ENCODE measurements at regions not wholly inside any gene's neighbourhood (a gene's known extent, or its start where the extent isn't known, plus 50 kb on each side); places are given as distances from the start of the nearest gene placed in this dataset.

DNA sequence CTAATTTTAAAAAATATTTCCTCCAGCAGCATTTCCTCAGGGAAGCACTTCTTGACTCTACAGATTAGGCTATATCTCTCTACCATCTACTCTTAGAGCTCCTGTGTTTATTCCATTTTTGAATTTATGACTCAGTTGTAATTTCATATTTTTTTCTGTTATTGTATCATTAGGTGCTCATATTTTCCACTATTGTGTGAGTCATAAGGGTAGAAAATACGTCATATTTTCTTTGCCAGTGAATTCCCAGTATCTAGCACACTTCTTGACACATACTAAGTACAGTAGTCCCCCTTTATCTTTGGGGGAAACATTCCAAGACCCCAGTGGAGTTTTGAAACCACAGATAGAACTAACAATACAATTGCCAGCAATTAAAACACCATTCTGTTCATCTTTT lies 431.2 kb downstream of the GASK1B start:
- H3K23ac ChIP-seq (ENCODE audit: low read length): no peak overlapping the region
- WGBS (ENCODE audit: extremely low coverage, insufficient coverage, insufficient read length): no CpG with 5 or more reads among the region's 1 CpG
- H2BK120ac ChIP-seq (ENCODE audit: insufficient read depth, low read length, poor library complexity): no peak overlapping the region
- H4K91ac ChIP-seq (ENCODE audit: low read depth, low read length): no peak overlapping the region
- no peak overlapping the region for H2BK5ac ChIP-seq (ENCODE audit: low read depth, low read length, poor library complexity)
- H4K12ac ChIP-seq (ENCODE audit: low read depth, low read length): no peak overlapping the region
- no peaks in the 10 kb centered on the region for H3K27me3 ChIP-seq (ENCODE audit: insufficient read depth, low read length)
- no peak overlapping the region for H3K27ac ChIP-seq (ENCODE audit: low read depth, low read length)
- no peak overlapping the region for H3K4ac ChIP-seq (ENCODE audit: low read depth, low read length)
- H3K9ac ChIP-seq (ENCODE audit: low read length): no peak overlapping the region
- H3K14ac ChIP-seq (ENCODE audit: low read length): no peak overlapping the region
- no peak overlapping the region for H3K4me2 ChIP-seq (ENCODE audit: low read length)
- no peaks in the 10 kb centered on the region for H3K36me3 ChIP-seq (ENCODE audit: control insufficient read depth in 1 of 2, insufficient read depth in 2 of 2, low read length in 2 of 2)
- no peak for DNase-seq
- no peak overlapping the region for H2AFZ ChIP-seq (ENCODE audit: insufficient read depth, low read length, poor library complexity)
- no peak overlapping the region for H3K4me3 ChIP-seq (ENCODE audit: low read depth, low read length)
- H4K8ac ChIP-seq (ENCODE audit: low read depth, low read length): no peak overlapping the region
- no peak overlapping the region for H2AK5ac ChIP-seq (ENCODE audit: low read length)
- H3K79me1 ChIP-seq (ENCODE audit: low read length): no peaks in the 10 kb centered on the region
- no peaks in the 10 kb centered on the region for H3K79me2 ChIP-seq (ENCODE audit: control insufficient read depth, insufficient read depth, low read length, poor library complexity)
- H3K9me3 ChIP-seq (ENCODE audit: insufficient read depth, low read depth, low read length): no peaks in the 10 kb centered on the region
- H3K18ac ChIP-seq (ENCODE audit: low read length): no peak overlapping the region
- no peak overlapping the region for H2BK12ac ChIP-seq (ENCODE audit: low read length)
- no peaks in the 10 kb centered on the region for H3K4me1 ChIP-seq (ENCODE audit: control insufficient read depth in 1 of 2, insufficient read depth in 2 of 2, low read length in 2 of 2)

DNA sequence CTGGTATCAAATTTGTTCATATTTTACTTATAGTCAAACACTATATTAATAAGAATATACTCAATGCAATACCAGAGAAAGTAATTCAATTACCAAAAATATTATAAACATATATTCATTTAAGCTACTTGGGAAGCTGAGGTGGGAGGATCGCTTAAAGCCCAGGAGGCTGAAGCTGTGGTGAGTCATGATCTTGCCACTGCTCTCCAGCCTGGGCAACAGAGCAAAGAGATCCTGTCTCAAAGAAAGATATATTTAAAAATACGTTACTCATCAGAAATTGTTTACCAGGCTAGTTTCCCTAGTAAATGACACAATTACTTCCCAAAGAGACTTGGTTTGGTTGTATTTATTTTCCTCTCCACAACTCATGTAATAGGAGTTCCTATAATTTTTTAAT lies 433.6 kb downstream of the GASK1B start:
- no peak overlapping the region for H2AFZ ChIP-seq (ENCODE audit: insufficient read depth, low read length, poor library complexity)
- H3K4me2 ChIP-seq (ENCODE audit: low read length): no peak overlapping the region
- no peak overlapping the region for H3K4ac ChIP-seq (ENCODE audit: low read depth, low read length)
- H3K36me3 ChIP-seq (ENCODE audit: control insufficient read depth in 1 of 2, insufficient read depth in 2 of 2, low read length in 2 of 2): no peaks in the 10 kb centered on the region
- DNase-seq: no peak
- H4K8ac ChIP-seq (ENCODE audit: low read depth, low read length): no peak overlapping the region
- H3K4me3 ChIP-seq (ENCODE audit: low read depth, low read length): no peak overlapping the region
- H2BK5ac ChIP-seq (ENCODE audit: low read depth, low read length, poor library complexity): no peak overlapping the region
- no peaks in the 10 kb centered on the region for H3K79me1 ChIP-seq (ENCODE audit: low read length)
- H3K14ac ChIP-seq (ENCODE audit: low read length): no peak overlapping the region
- H4K91ac ChIP-seq (ENCODE audit: low read depth, low read length): no peak overlapping the region
- H3K27ac ChIP-seq (ENCODE audit: low read depth, low read length): no peak overlapping the region
- no peak overlapping the region for H2AK5ac ChIP-seq (ENCODE audit: low read length)
- no peaks in the 10 kb centered on the region for H3K4me1 ChIP-seq (ENCODE audit: control insufficient read depth in 1 of 2, insufficient read depth in 2 of 2, low read length in 2 of 2)
- no peaks in the 10 kb centered on the region for H3K27me3 ChIP-seq (ENCODE audit: insufficient read depth, low read length)
- H3K9me3 ChIP-seq (ENCODE audit: insufficient read depth, low read depth, low read length): no peaks in the 10 kb centered on the region
- no peak overlapping the region for H3K18ac ChIP-seq (ENCODE audit: low read length)
- no peak overlapping the region for H4K12ac ChIP-seq (ENCODE audit: low read depth, low read length)
- no peak overlapping the region for H2BK12ac ChIP-seq (ENCODE audit: low read length)
- H3K9ac ChIP-seq (ENCODE audit: low read length): no peak overlapping the region
- WGBS (ENCODE audit: extremely low coverage, insufficient coverage, insufficient read length): no CpG with 5 or more reads among the region's 2 CpGs
- H3K23ac ChIP-seq (ENCODE audit: low read length): no peak overlapping the region
- H2BK120ac ChIP-seq (ENCODE audit: insufficient read depth, low read length, poor library complexity): no peak overlapping the region
- H3K79me2 ChIP-seq (ENCODE audit: control insufficient read depth, insufficient read depth, low read length, poor library complexity): no peaks in the 10 kb centered on the region

DNA sequence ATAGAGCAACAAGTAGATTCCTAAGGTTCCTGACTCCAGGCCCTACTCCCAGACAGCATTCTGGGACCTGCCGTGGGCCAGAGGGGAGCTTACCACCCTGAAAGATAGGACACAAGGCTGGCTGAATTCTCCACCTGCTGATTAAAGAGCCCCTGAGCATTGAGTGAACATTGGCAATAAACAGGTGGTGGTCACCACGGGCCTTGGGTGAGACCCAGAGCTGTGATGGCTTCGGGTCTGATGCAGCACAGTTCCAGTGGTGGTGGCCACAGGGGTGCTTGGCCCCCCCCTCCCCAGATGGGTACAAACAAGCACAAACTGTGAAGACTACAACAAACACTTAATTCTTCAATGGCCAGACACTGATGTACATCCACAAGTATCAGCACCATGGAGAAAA lies 444.6 kb downstream of the GASK1B start:
- Histone ChIP-seq H3K18ac (ENCODE audit: low read length) (no peak overlapping the region), H3K9me3 (ENCODE audit: insufficient read depth, low read depth, low read length) (peaks cover 4% of the 10 kb centered on the region), H3K4ac (ENCODE audit: low read depth, low read length) (no peak overlapping the region), H2BK120ac (ENCODE audit: insufficient read depth, low read length, poor library complexity) (no peak overlapping the region), H2BK5ac (ENCODE audit: low read depth, low read length, poor library complexity) (no peak overlapping the region), H2AK5ac (ENCODE audit: low read length) (no peak overlapping the region), H3K4me2 (ENCODE audit: low read length) (no peak overlapping the region), H4K12ac (ENCODE audit: low read depth, low read length) (no peak overlapping the region), H3K27me3 (ENCODE audit: insufficient read depth, low read length) (no peaks in the 10 kb centered on the region), H4K8ac (ENCODE audit: low read depth, low read length) (no peak overlapping the region), H3K79me1 (ENCODE audit: low read length) (no peaks in the 10 kb centered on the region), H3K4me1 (ENCODE audit: control insufficient read depth in 1 of 2, insufficient read depth in 2 of 2, low read length in 2 of 2) (no peaks in the 10 kb centered on the region), H3K9ac (ENCODE audit: low read length) (no peak overlapping the region), H4K91ac (ENCODE audit: low read depth, low read length) (no peak overlapping the region), H3K79me2 (ENCODE audit: control insufficient read depth, insufficient read depth, low read length, poor library complexity) (no peaks in the 10 kb centered on the region), H3K14ac (ENCODE audit: low read length) (no peak overlapping the region), H3K27ac (ENCODE audit: low read depth, low read length) (no peak overlapping the region), H2AFZ (ENCODE audit: insufficient read depth, low read length, poor library complexity) (no peak overlapping the region), H2BK12ac (ENCODE audit: low read length) (no peak overlapping the region), H3K23ac (ENCODE audit: low read length) (no peak overlapping the region), H3K36me3 (ENCODE audit: control insufficient read depth in 1 of 2, insufficient read depth in 2 of 2, low read length in 2 of 2) (no peaks in the 10 kb centered on the region), H3K4me3 (ENCODE audit: low read depth, low read length) (no peak overlapping the region)
- DNase-seq: no peak
- WGBS (ENCODE audit: extremely low coverage, insufficient coverage, insufficient read length): no CpG with 5 or more reads among the region's 3 CpGs

DNA sequence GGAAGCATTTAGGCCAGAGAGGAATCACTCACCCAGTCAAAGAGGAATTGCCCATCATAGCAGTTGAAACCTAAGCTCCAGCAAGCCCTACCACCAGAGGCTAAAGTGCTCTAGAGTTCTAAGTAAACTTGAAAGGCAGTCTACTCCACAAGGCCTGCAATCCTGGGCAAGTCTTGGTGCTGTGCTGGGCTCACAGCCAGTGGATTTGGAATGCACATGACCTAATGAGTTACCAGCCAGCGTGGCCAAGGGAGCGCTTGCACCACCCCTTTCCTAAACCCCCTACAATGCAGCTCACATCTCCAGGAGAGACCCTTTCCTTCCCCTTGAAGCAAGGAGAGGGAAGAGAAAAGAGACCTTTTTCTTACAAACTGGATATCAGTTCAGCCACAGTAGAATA lies 445.7 kb downstream of the GASK1B start:
- WGBS (ENCODE audit: extremely low coverage, insufficient coverage, insufficient read length): no CpG with 5 or more reads among the region's 2 CpGs
- Histone ChIP-seq H4K12ac (ENCODE audit: low read depth, low read length) (no peak overlapping the region), H2AK5ac (ENCODE audit: low read length) (no peak overlapping the region), H2BK12ac (ENCODE audit: low read length) (no peak overlapping the region), H3K27ac (ENCODE audit: low read depth, low read length) (no peak overlapping the region), H2BK120ac (ENCODE audit: insufficient read depth, low read length, poor library complexity) (no peak overlapping the region), H3K18ac (ENCODE audit: low read length) (no peak overlapping the region), H3K9ac (ENCODE audit: low read length) (no peak overlapping the region), H3K14ac (ENCODE audit: low read length) (no peak overlapping the region), H3K9me3 (ENCODE audit: insufficient read depth, low read depth, low read length) (peaks cover 4% of the 10 kb centered on the region), H3K4me1 (ENCODE audit: control insufficient read depth in 1 of 2, insufficient read depth in 2 of 2, low read length in 2 of 2) (no peaks in the 10 kb centered on the region), H3K4me2 (ENCODE audit: low read length) (no peak overlapping the region), H3K79me2 (ENCODE audit: control insufficient read depth, insufficient read depth, low read length, poor library complexity) (no peaks in the 10 kb centered on the region), H4K8ac (ENCODE audit: low read depth, low read length) (no peak overlapping the region), H3K23ac (ENCODE audit: low read length) (no peak overlapping the region), H3K4me3 (ENCODE audit: low read depth, low read length) (no peak overlapping the region), H3K79me1 (ENCODE audit: low read length) (no peaks in the 10 kb centered on the region), H2AFZ (ENCODE audit: insufficient read depth, low read length, poor library complexity) (no peak overlapping the region), H2BK5ac (ENCODE audit: low read depth, low read length, poor library complexity) (no peak overlapping the region), H4K91ac (ENCODE audit: low read depth, low read length) (no peak overlapping the region), H3K36me3 (ENCODE audit: control insufficient read depth in 1 of 2, insufficient read depth in 2 of 2, low read length in 2 of 2) (no peaks in the 10 kb centered on the region), H3K4ac (ENCODE audit: low read depth, low read length) (no peak overlapping the region), H3K27me3 (ENCODE audit: insufficient read depth, low read length) (no peaks in the 10 kb centered on the region)
- no peak for DNase-seq

DNA sequence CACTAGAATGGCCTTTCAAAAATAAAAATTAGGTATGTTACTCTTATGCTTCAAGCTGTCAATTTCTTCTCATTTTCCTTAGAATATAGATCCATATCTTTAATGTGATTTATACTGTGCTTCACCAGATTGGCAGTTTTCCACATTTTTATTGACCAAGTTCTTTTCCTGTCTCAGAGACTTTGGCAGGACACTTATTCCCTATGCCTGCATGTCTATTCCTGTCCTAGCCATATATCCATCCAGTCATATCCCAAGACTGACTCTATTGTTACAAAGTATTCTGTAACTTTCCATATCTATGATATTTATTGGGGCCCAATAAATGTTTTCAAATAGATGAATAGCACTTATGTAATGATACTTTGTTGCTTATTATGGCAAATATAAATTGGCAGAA lies 450.7 kb downstream of the GASK1B start:
- H3K27ac ChIP-seq (ENCODE audit: low read depth, low read length): no peak overlapping the region
- H3K4me3 ChIP-seq (ENCODE audit: low read depth, low read length): no peak overlapping the region
- H2BK5ac ChIP-seq (ENCODE audit: low read depth, low read length, poor library complexity): no peak overlapping the region
- H3K4me2 ChIP-seq (ENCODE audit: low read length): no peak overlapping the region
- no peak overlapping the region for H2AK5ac ChIP-seq (ENCODE audit: low read length)
- H4K91ac ChIP-seq (ENCODE audit: low read depth, low read length): no peak overlapping the region
- no peak overlapping the region for H4K12ac ChIP-seq (ENCODE audit: low read depth, low read length)
- H3K9me3 ChIP-seq (ENCODE audit: insufficient read depth, low read depth, low read length): peaks cover 4% of the 10 kb centered on the region
- H3K4ac ChIP-seq (ENCODE audit: low read depth, low read length): no peak overlapping the region
- no peaks in the 10 kb centered on the region for H3K79me2 ChIP-seq (ENCODE audit: control insufficient read depth, insufficient read depth, low read length, poor library complexity)
- H3K36me3 ChIP-seq (ENCODE audit: control insufficient read depth in 1 of 2, insufficient read depth in 2 of 2, low read length in 2 of 2): no peaks in the 10 kb centered on the region
- no peak overlapping the region for H3K9ac ChIP-seq (ENCODE audit: low read length)
- no peak overlapping the region for H4K8ac ChIP-seq (ENCODE audit: low read depth, low read length)
- no peak for DNase-seq
- no peaks in the 10 kb centered on the region for H3K79me1 ChIP-seq (ENCODE audit: low read length)
- H3K27me3 ChIP-seq (ENCODE audit: insufficient read depth, low read length): no peaks in the 10 kb centered on the region
- H3K18ac ChIP-seq (ENCODE audit: low read length): no peak overlapping the region
- no peak overlapping the region for H2AFZ ChIP-seq (ENCODE audit: insufficient read depth, low read length, poor library complexity)
- no peak overlapping the region for H3K14ac ChIP-seq (ENCODE audit: low read length)
- no peaks in the 10 kb centered on the region for H3K4me1 ChIP-seq (ENCODE audit: control insufficient read depth in 1 of 2, insufficient read depth in 2 of 2, low read length in 2 of 2)
- H3K23ac ChIP-seq (ENCODE audit: low read length): no peak overlapping the region
- H2BK12ac ChIP-seq (ENCODE audit: low read length): no peak overlapping the region
- H2BK120ac ChIP-seq (ENCODE audit: insufficient read depth, low read length, poor library complexity): no peak overlapping the region

Data from trophoblast cell (in vitro differentiated cells and primary cell).